ENCODE measurements at regions not wholly inside any gene's neighbourhood (a gene's known extent, or its start where the extent isn't known, plus 50 kb on each side); places are given as distances from the start of the nearest gene placed in this dataset.
"Not testable (repeated sequence)": the region's sequence is repeated elsewhere in the genome, so short reads cannot be mapped to it uniquely, and the experiment has no call there.

DNA sequence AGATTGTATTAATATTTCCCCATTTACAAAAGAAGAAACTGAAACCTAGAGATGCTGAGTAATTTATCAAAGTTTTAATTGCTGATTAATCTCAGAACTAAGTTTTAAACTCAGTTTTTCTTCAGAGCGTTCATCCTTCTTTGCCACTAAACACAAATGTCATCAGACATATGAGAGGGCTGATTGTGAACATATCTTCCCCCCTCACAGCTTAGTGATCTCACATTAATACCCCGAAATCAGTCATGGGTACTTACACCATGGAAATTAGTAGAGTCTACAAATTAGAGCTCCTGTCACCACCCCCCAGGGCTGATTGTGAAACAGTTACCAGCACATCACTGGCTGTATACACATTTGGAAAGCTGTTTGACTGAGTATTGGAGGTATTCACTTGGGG, 189.3 kb upstream of the SGO1 start:
- no peak for DNase-seq

DNA sequence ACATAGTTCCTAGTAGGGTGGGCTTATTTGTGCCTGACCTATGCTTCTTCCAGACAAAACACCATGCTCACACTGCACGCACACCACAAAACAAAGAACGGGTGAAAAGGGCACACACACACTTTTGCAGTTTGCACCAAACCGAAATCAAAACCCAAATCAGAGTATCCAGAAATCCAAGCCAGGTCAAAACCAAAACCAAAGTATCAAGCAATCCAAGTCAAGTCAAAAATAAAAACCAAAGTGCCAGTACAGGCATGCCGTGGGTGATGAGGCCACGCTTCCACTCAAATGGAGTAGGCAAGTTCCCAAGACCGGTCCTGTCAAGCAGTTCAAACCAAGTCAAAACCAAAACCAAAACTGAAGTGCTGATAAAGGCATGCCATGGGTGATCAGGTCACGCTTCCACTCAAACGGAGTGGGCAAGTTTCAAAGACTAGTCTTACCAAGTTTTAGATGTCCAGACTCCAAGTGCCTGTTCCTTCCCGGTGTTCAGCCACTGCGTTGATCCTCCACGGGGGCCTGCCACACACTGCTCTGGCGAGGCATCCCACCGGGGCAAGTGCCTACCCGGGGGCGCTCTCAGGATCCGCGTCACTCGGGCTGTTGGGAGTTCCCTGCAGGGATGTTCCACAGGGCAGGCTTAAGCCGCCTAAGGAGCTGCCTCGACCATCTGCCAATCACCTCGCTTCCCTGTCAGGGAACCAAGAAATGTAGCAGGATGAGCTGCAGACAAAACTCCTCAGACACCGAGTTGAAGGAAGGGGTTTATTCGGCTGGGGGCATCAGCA, 184.5 kb upstream of the SGO1 start:
- DNase-seq = not testable (repeated sequence)

DNA sequence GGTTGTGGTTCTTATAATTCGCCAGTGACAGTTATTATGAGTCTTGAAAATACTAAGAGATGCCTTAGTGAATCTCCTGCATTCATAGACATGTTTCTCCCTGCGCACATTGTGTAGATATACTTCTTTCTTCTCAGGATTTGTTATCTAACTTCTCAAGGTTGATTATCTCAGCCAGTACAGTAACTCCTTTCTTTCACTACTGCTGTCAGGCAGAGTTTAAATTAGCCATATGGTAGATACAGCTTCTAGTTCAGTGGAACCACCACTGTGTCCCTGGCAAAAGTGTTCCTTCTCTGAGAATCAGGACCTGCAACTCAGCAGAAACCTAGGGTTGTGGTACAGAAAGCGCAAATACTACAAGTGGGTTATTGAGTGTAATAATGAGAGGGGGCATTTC, 175.0 kb upstream of the SGO1 start:
- DNase-seq = no peak

DNA sequence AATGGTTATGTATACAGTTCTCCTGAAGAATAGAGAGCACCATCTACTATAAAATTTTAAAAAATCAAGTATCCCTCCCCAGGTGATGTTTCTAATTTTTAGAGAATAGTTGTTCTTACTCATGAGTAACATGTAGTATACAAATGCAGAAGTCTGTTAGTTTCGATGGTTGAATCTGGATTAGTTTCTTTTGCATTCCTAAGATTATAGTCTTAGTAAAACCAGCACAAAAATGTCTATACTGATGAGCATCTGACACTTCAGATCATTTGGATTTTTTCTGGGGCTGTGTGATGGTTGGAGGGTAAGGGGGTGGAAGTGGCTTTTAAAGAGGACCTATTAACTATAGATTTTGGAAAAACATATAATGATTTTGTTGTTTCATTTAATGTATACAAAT, 167.3 kb upstream of the SGO1 start:
- DNase-seq = no peak

DNA sequence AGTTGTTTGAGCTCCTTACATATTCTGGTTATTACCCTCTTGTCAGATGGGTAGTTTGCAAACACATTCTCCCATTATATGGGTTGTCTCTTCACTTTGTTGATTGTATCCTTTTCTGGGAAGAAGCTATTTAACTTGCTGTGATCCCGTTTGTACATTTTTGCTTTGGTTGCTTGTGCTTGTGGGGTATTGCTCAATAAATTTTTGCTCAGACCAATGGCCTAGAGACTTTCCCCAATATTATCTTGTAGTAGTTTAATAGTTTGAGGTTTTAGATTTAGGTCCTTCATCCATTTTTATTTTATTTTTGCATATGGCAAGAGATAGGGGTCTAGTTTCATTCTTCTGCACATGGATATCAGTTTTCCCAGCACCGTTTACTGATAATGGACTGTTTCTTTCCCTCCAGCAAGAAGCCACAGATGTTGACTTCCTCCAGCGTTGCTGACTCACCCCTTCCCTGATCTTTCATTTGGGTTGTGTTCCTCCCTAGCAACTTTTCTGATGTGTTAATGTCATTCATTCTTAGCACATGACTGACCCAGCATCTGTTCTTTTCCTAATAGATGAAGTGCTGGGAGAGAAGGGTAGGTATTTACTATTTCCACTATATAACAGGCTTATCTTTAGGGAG, 166.7 kb upstream of the SGO1 start:
- no peak for DNase-seq

DNA sequence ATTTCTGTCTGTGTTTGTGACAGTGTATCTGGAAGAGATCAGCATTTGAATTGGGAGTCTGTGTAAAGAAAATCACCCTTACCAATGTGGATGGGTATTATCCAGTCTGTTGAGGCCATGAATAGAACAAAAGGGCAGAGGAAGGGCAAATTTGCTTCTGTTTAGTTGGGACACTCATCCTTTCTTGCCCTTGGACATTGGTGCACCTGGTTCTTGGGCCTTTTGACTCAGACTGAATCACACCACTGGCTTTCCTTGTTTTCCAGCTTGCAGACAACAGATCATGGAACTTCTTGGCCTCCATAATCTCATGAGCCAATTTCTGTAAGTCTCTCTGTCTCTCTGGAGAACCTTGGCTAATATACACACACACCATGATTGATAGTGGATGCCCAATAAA, 164.4 kb upstream of the SGO1 start:
- no peak for DNase-seq

DNA sequence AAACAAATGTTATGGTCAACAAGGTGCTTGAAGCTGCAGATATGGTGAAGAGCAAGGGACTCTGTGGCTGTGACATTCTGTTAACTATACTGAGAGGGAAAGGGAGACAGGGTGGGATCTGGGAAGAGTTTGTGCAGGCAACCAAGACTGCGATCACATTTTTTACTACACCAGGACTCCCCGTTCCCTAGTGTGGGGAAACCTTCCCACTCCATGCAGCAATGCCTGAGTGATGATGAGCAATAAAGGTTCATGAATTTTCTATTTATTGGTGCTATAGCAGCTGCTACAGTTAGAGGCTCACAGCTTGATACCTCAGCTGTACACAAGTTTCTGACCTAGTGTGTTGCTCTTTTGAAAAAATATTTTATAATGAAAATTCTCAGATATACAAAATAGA, 160.9 kb upstream of the SGO1 start:
- DNase-seq = no peak

DNA sequence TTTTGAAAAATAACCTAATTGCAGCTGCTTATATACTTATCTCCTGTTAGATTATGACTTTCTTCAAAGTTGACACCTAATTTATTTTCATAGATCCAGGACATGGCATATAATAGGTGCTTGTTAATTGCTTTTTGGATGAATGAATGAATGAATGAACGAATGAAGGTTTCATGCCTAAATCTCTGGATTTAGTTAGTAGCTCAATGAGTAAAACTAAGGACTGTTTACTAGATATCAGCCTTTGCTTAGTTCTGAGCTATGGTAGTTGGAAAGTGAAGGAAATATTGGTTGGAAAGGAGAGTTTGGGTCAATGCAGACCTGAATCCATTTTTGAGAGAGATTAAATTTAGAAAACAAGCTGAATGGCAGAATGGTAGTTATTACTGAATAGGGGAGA, 160.4 kb upstream of the SGO1 start:
- DNase-seq = no peak

DNA sequence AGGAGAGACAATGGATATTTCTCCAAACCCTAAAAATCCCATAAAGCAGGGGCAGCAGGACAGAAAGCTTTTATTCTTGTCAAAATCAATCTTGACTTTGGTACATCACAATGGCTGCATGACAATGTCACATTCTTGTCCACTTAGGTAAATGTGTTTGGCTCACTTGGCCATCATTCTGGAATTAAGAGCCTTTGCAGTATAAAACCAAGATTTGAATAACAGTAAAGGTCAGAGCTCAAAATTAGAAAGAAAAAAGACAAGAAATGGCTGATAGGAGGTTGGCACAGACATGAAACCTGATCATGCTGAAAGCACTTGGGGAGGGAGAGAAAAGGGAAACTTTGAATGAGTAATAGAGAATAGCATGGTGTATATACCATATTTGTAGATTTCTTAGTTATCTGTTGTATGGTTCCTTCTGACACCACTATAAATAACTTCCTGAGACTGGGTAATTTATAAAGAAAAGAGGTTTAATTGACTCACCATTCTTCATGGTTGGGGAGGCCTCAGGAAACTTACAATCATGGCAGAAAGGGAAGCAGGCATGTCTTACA, 158.5 kb upstream of the SGO1 start:
- no peak for DNase-seq

DNA sequence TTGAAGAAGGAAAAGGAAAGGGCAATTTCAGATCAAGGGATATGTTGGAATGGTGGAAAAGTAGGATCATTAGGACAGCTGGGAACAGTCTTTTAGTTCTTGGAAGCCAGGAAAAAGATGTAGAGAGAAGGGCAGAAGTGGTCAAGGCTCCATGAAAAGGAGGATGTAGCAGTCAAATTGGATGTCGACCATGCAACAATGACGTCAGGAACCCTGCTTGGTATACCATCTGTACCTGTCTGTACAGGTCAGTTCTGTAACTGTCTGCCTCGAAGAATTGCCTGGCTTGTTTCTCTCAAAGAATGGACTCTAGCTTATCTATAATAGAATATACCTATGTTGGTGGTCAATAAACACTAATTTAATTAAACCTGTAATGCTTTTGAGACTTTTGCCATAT, 157.8 kb upstream of the SGO1 start:
- DNase-seq = no peak

DNA sequence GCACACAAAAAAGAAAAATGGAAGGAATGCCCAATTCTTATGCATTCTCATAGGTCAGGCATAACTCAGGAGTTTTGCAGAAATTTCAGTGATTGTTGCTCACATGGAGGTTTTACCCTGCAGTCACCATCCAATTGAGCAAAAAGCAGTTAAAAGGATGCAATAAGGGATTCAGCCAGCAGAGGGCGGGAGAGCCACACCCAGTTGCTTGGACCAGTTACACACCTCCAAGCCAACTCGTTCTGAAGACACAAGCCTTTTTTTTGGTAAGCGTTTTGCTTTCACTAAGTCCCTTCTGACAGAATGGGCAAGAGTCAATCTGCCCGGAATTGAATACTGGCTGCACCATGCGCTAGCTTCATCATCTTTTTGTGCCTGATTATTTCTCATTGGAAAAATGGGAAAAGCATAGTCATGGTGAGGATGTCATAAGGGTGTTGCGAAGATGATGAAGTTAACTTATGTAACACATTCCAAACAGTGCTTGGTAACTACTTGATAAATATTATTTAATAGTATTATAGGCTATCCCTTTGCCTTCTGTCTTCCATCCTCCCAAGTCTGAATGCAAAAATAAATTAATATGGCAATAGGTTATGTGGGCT, 154.4 kb upstream of the SGO1 start:
- peak in 1 of 2 experiments; percentile 38 for DNase-seq

DNA sequence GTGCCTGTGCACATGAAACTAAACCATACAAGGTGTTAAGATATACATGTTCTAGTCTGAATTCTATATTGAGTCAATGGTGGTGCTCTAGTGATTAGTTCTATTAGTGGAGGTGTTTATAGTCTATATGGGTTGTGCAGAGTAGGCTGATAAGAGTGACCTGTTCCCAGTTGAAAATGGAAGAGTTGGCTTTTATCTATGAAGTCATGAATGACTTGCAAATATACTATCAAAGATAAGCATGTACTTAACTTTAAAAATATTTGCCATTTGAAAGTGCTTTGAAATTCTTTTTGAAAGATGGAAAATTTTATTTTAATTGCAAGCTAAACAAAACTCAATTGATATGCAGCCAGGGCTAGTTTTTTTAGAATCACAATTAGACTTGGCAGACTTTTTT, 150.6 kb upstream of the SGO1 start:
- DNase-seq = no peak

DNA sequence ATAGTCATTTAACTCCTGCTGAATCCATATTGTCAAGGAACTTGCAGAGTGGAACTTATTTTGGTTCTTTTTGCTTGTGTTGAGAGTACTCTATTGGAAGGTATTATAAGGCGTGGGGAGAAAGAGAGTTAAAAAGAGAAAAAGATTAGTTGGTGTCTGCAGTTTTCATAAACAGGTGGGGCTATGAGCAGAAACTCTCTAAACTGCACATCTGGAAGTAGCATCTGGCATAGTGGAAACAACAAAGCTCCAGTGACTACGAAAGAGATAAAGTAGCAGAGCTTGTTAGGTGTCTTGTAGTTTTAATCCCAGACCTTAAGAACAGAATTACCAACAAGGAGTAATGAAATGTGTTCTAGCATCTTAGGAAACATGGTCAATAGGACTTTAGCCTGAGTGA, 148.8 kb upstream of the SGO1 start:
- DNase-seq = no peak

DNA sequence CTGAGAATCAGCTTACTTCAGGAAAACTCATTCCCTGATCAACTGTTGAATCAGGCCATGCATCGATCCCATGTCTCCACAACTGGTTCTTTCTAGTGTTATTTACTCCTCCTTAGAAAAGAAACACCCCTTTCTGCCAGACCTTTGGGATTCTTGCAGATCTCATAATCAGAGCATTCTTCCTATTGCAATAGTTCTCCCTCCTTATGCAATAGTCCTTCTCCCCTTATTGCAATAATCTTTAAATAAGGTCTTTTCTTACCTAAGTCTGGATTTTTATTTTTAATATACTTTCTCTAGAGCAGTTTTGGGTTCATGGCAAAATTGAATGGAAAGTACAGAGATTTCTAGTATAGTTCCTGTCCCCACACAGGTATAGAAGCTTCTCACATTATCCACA, 141.9 kb upstream of the SGO1 start:
- no peak for DNase-seq

DNA sequence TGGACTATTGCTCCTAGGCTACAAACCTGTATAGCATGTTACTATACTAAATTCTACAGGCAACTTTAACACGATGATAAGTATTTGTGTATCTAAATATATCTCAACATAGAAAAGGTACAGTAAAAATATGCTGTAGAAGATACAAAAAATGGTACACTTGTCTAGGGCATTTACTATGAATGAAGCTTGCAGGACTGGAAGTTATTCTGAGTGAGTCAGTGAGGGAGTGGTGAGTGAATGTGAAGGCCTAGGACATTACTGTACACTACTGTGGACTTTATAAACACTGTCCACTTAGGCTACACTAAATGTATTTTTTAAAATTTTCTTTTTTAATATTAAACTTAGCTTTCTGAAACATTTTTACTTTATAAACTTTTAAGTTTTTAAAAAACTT, 140.5 kb upstream of the SGO1 start:
- DNase-seq = no peak

DNA sequence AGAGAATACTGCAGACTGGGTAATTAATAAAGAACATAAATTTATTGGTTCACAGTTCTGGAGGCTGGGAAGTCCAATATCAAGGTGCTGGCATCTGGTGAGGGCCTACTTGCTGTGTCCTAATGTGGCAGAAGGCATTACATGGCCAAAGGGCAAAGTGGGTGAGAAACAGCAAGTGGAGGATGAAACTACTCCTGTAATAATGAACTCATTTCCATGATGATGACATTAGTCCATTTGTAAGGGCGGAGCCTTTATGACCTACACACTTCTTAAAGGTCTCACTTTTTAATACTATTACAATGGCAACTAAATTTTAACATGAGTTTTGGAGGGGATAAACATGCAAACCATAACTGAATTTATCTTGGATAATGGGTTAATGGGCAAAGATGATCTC, 139.6 kb upstream of the SGO1 start:
- DNase-seq = no peak

DNA sequence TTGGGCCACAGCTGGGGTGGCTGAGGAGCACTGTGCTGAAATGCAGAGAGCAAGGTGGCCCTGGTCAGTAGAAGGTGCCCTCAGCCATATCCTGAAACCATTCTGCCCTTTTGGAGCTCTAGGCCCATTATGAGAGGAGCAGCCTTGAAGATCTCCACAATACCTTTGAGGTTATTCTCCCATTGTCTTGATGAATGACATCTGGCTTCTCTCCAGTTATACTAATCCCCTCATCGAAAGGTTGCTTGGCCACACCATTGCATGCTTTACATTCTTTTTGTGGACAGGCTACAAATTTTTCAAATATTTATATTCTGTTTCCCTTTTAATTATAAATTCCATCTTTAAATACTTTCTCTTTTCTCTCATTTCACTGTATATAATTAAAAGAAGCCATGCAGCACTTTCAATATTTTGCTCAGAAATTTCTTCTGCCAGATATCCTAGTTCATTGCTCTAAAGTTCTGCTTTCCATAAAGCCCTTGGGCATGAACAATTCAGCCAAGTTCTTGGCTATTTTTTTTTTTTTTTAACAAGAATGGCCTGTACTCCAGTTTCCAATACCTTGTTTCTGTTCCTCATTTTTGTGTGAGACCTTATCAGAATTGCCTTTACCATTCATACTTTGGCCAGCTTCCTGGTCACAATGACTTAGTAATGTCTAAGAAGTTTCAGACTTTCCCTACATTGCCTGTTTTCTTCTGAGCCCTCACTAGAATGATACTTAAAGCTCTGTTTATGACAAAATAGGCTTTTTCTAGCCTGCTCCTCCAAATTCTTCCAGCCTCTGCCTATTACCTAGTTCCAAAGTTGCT, 138.9 kb upstream of the SGO1 start:
- DNase-seq = no peak

DNA sequence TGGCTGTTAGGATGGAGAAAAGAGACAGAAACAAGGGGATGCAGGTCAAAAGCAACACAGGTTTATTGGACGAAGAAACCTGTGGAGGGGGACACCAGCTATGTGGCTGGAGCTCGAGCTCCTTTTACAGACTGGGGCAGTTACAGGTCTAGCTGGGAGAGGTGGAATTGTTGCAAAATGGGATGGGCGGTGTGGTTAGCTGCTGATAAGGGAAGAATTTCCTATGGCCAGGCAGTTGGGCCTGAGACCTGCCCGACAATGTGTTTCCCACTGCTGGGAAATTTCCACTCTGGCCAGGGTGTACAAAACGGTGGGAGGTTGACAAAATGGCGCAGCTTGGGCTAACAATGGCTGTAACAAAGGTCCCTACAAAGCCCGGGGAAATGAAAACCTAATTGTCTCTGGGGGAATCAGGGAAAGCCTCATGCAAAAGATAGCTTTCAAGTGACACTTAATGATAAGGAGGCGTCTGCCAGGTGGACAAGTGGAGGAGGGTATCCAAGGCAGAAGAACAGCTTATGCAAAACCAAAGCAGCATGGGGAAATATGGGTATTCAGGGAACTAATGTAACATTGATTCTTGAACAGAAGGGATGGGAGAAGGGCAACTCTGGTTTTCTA, 137.4 kb upstream of the SGO1 start:
- DNase-seq = no peak

DNA sequence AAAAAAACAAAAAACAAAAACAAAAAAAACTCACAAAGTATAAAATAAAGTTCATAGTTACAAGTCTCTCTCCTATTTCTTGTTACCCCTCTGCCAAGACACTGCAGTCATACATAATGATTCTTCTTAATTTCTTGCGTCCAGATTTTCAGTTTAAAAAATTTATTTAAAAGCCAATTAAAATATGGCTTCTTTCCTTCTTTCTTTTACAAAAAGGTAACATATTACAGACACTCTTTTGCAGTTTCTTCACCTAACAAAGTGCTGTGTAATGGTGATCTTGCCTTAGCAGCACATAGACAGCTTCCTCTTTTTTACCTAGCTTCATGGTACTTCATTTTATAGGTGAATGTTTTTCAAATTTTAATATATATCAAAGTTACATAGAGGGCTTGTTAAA, 136.1 kb upstream of the SGO1 start:
- DNase-seq = no peak

DNA sequence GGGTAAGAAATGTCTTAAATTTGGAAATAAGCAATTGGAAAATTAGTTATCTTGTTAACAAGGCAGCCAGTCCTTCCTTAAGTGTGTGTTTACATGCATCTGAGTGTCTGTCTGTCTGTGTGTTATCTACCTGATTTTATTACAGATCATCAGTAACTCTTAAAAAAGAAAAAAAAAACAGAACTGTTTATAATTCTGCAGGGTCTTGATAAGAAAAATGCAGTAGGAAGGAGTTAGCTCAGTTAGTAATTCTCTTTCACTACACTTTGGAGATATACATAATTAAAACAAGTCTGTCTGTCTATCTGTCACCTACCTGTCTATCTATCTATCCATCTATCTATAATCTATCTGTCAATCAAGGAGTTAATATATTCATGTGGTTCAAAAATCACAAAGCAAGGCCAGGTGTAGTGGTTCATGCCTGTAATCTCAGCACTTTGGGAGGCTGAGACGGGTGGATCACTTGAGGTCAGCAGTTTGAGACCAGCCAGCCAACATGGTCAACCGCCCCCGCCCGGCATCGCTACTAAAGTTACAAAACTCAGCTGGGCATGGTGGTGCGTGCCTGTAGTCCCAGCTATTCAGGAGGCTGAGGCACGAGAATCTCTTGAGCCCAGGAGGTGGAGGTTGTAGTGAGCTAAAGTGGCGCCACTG, 135.5 kb upstream of the SGO1 start:
- DNase-seq = no peak

DNA sequence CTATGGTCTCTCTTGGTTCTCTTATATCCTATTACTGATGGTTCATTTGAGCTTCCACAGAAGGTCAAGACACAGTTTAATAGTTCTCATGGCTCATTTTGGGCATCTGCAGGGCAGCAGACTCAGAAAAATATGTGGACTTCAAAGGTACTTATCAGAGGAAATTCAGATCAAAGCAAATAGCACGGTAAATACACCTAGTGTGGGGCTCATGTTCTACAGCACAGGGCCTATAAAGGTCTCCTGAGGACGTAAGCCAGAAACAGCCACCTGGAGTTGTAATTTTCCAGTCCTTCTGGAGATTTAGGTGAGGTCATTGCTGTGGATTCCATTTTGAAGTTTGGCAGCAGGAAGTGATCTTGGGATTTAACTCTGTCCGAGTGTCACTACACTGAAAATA, 134.5 kb upstream of the SGO1 start:
- DNase-seq = peak in 1 of 2 experiments; percentile 31

DNA sequence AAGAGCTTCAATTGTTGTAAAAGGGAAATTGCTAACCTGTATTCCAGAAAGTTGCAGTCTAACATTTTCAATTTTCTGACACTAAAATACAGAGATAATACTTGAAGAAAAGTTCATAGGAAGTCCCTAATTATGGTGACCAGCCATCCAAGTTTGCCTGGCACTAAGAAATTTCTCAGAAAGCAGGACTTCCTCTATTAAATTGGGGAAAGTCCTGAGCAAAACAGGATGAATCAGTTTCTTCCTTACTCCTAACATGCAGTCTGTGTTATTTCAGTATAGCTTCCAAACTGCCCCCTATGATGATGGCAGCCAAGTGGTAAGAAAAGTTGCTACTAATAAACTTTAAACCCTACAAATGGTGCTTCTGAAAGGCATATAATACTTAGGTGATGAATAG, 133.5 kb upstream of the SGO1 start:
- no peak for DNase-seq

Measured in cerebellar nuclear complex (tissue), 1 donor.